Endodermal cell (in vitro differentiated cells): ENCODE measurements at regions not wholly inside any gene's neighbourhood (a gene's known extent, or its start where the extent isn't known, plus 50 kb on each side); places are given as distances from the start of the nearest gene placed in this dataset.

ENCODE experiments used
- DNase-seq: peaks from one replicate; pipeline ENCODE4 v3.0.0-alpha.2; 2017
- H3K27ac ChIP-seq: 2 replicates; pipeline ENCODE4 v1.5.1; 2013; ENCODE audit warnings: mild to moderate bottlenecking, low read depth, low read length, moderate library complexity
- H3K27me3 ChIP-seq: 2 replicates; pipeline ENCODE4 v1.6.1; 2013; ENCODE audit warnings: mild to moderate bottlenecking, low read length, moderate library complexity; ENCODE audit not compliant: insufficient read depth, control insufficient read depth, poor library complexity, severe bottlenecking
- H3K36me3 ChIP-seq: 2 replicates; pipeline ENCODE4 v1.7.0; 2013; ENCODE audit warnings: mild to moderate bottlenecking, low read length, moderate library complexity; ENCODE audit not compliant: control insufficient read depth, insufficient read depth
- H3K4me1 ChIP-seq: one replicate; pipeline ENCODE4 v1.7.0; 2013; ENCODE audit warnings: low read length; ENCODE audit not compliant: control insufficient read depth, insufficient read depth
- H3K4me3 ChIP-seq: 2 replicates; pipeline ENCODE4 v1.5.1; 2013; ENCODE audit warnings: mild to moderate bottlenecking, low read length, moderate library complexity
- H3K9ac ChIP-seq: 2 replicates; pipeline ENCODE4 v1.6.1; 2013; ENCODE audit warnings: mild to moderate bottlenecking, low read length, moderate library complexity; ENCODE audit not compliant: poor library complexity, severe bottlenecking; ENCODE audit errors: extremely low read depth
- H3K9me3 ChIP-seq: 2 replicates; pipeline ENCODE4 v1.6.1; 2013; ENCODE audit warnings: mild to moderate bottlenecking, low read length, moderate library complexity; ENCODE audit not compliant: control insufficient read depth
- H3K27ac Mint-ChIP-seq: 2 replicates; pipeline ENCODE4 v1.8.0; 2020; ENCODE audit warnings: mixed read lengths
- H3K27me3 Mint-ChIP-seq: 2 replicates; pipeline ENCODE4 v1.8.0; 2021; ENCODE audit warnings: mild to moderate bottlenecking, mixed read lengths; ENCODE audit not compliant: insufficient read depth
- H3K36me3 Mint-ChIP-seq: 2 replicates; pipeline ENCODE4 v1.8.0; 2020; ENCODE audit warnings: low read depth, mixed read lengths
- H3K4me1 Mint-ChIP-seq: 2 replicates; pipeline ENCODE4 v1.8.0; 2020; ENCODE audit warnings: mixed read lengths
- H3K4me3 Mint-ChIP-seq: 2 replicates; pipeline ENCODE4 v1.8.0; 2020; ENCODE audit warnings: mild to moderate bottlenecking, moderate library complexity, mixed read lengths
- H3K9me3 Mint-ChIP-seq: 2 replicates; pipeline ENCODE4 v1.8.0; 2020; ENCODE audit warnings: mild to moderate bottlenecking, mixed read lengths
- CTCF ChIP-seq: fragments of 200-600 bp; sonication (generic); conservative IDR thresholded peaks from 2 replicates; pipeline ENCODE4 v1.5.0; 2021; ENCODE audit warnings: antibody characterized with exemption, mild to moderate bottlenecking
- WGBS, 2 experiments: methylation state at CpG; one replicate each; pipeline versions ENCODE4 v1.1.5 to v1.1.7; 2013; ENCODE audit warnings: missing lambda C conversion rate in 2 of 2, mixed read lengths in 1 of 2; ENCODE audit not compliant: insufficient coverage in 1 of 2, insufficient read length in 1 of 2; 5-methylcytosine and 5-hydroxymethylcytosine counted together

GRCh38 chr4:83679692-83680091 is 143.8 kb downstream of the GPAT3 start:
- Mint-ChIP-seq H3K27ac (no peak overlapping the region), H3K4me1 (peaks cover 6% of the 10 kb centered on the region), H3K27me3 (no peaks in the 10 kb centered on the region), H3K9me3 (no peaks in the 10 kb centered on the region), H3K4me3 (no peak overlapping the region), H3K36me3 (no peaks in the 10 kb centered on the region)
- Histone ChIP-seq H3K27me3 (no peaks in the 10 kb centered on the region), H3K4me1 (no peaks in the 10 kb centered on the region), H3K4me3 (no peak overlapping the region), H3K9ac (no peak overlapping the region), H3K36me3 (no peaks in the 10 kb centered on the region), H3K9me3 (no peaks in the 10 kb centered on the region), H3K27ac (no peak overlapping the region)
- 81% methylated on average over 1 of the region's 1 CpG; no CpG with 5 or more reads in 1 of the 2 experiments for WGBS, 2 experiments
- TF ChIP-seq CTCF: no peak
- no peak for DNase-seq

- TF ChIP-seq CTCF: no peak
- Mint-ChIP-seq H3K4me3 (no peak overlapping the region), H3K27me3 (no peaks in the 10 kb centered on the region), H3K27ac (no peak overlapping the region), H3K4me1 (peaks cover 6% of the 10 kb centered on the region), H3K9me3 (no peaks in the 10 kb centered on the region), H3K36me3 (no peaks in the 10 kb centered on the region)
- no peak overlapping the region for H3K27ac ChIP-seq
- H3K4me1 ChIP-seq: no peaks in the 10 kb centered on the region
- no peaks in the 10 kb centered on the region for H3K36me3 ChIP-seq
- WGBS, 2 experiments: 91 to 93% methylated on average over 3 of the region's 3 CpGs
- DNase-seq: no peak
- no peaks in the 10 kb centered on the region for H3K9me3 ChIP-seq
- H3K27me3 ChIP-seq: no peaks in the 10 kb centered on the region
- H3K4me3 ChIP-seq: no peak overlapping the region
- no peak overlapping the region for H3K9ac ChIP-seq
Measured at GRCh38 chr4:83679254-83679653, 143.3 kb downstream of the GPAT3 start.

- Histone ChIP-seq H3K9me3 (no peaks in the 10 kb centered on the region), H3K9ac (no peak overlapping the region), H3K27me3 (no peaks in the 10 kb centered on the region), H3K4me3 (no peak overlapping the region), H3K27ac (no peak overlapping the region), H3K36me3 (no peaks in the 10 kb centered on the region), H3K4me1 (no peaks in the 10 kb centered on the region)
- WGBS, 2 experiments: 94 to 100% methylated on average over 1 to 3 of the region's 3 CpGs
- TF ChIP-seq CTCF: no peak
- Mint-ChIP-seq H3K9me3 (no peaks in the 10 kb centered on the region), H3K36me3 (no peaks in the 10 kb centered on the region), H3K4me3 (no peak overlapping the region), H3K27ac (no peak overlapping the region), H3K27me3 (no peaks in the 10 kb centered on the region), H3K4me1 (peaks cover 6% of the 10 kb centered on the region)
- no peak for DNase-seq
Measured at GRCh38 chr4:83677656-83678055, 141.7 kb downstream of the GPAT3 start.
